SK-N-SH treated with all-trans-retinoic acid at 6 μM for 48 hours (cell line): ENCODE measurements at regions not wholly inside any gene's neighbourhood (a gene's known extent, or its start where the extent isn't known, plus 50 kb on each side); places are given as distances from the start of the nearest gene placed in this dataset.

Experiments used
- ATAC-seq: fragments of 200-7000 bp; cut with Tn5 transposase; 3 replicates; pipeline ENCODE4 v1.9.1; 2020; ENCODE audit warnings: mild to moderate bottlenecking, moderate library complexity
- ARNTL ChIP-seq: fragments of 450-650 bp; formaldehyde crosslinking; IDR thresholded peaks from 2 replicates; pipeline ENCODE4 v1.5.0; 2020; ENCODE audit warnings: low read depth, mild to moderate bottlenecking, moderate library complexity, borderline replicate concordance
- BACH2 ChIP-seq: fragments of 250-450 bp; sonication (Bioruptor Pico); IDR thresholded peaks from 2 replicates; pipeline ENCODE4 v1.9.0; 2021; ENCODE audit warnings: mild to moderate bottlenecking, borderline replicate concordance
- CREB5 ChIP-seq: fragments of 250-450 bp; sonication (Bioruptor Pico); IDR thresholded peaks from 2 replicates; pipeline ENCODE4 v1.5.1; 2020; ENCODE audit warnings: low read depth, mild to moderate bottlenecking, moderate library complexity
- CSDC2 ChIP-seq: fragments of 250-450 bp; sonication (Bioruptor Pico); IDR thresholded peaks from 2 replicates; pipeline ENCODE4 v1.5.0; 2020; ENCODE audit warnings: mild to moderate bottlenecking, moderate library complexity
- CSRNP3 ChIP-seq: fragments of 250-450 bp; sonication (Bioruptor Pico); IDR thresholded peaks from 2 replicates; pipeline ENCODE4 v1.5.1; 2021; ENCODE audit warnings: mild to moderate bottlenecking, moderate library complexity
- ESRRG ChIP-seq: fragments of 250-450 bp; sonication (Bioruptor Pico); IDR thresholded peaks from 2 replicates; pipeline ENCODE4 v1.6.1; 2021; ENCODE audit warnings: mild to moderate bottlenecking
- GLIS3 ChIP-seq: fragments of 250-450 bp; sonication (Bioruptor Pico); IDR thresholded peaks from 2 replicates; pipeline ENCODE4 v1.5.0; 2020; ENCODE audit warnings: mild to moderate bottlenecking, moderate library complexity
- ISL1 ChIP-seq: fragments of 250-450 bp; sonication (Bioruptor Pico); IDR thresholded peaks from 2 replicates; pipeline ENCODE4 v2.1.2; 2022; ENCODE audit warnings: mild to moderate bottlenecking, moderate library complexity
- OSR1 ChIP-seq: fragments of 250-450 bp; sonication (Bioruptor Pico); IDR thresholded peaks from 2 replicates; pipeline ENCODE4 v1.8.0; 2022; ENCODE audit warnings: moderate library complexity, mild to moderate bottlenecking, inconsistent platforms
- PATZ1 ChIP-seq: fragments of 250-450 bp; sonication (Bioruptor Pico); IDR thresholded peaks from 2 replicates; pipeline ENCODE4 v1.8.0; 2020; ENCODE audit warnings: mild to moderate bottlenecking, moderate library complexity, borderline replicate concordance
- POU6F1 ChIP-seq: fragments of 250-450 bp; sonication (Bioruptor Pico); IDR thresholded peaks from 2 replicates; pipeline ENCODE4 v1.8.0; 2021; ENCODE audit warnings: low read depth, mild to moderate bottlenecking, moderate library complexity, borderline replicate concordance
- PPARA ChIP-seq: fragments of 250-450 bp; sonication (Bioruptor Pico); IDR thresholded peaks from 2 replicates; pipeline ENCODE4 v1.5.0; 2020; ENCODE audit warnings: mild to moderate bottlenecking, borderline replicate concordance
- RARB ChIP-seq: fragments of 250-450 bp; sonication (Bioruptor Pico); IDR thresholded peaks from 2 replicates; pipeline ENCODE4 v1.8.0; 2021; ENCODE audit warnings: mild to moderate bottlenecking, moderate library complexity
- SNAI2 ChIP-seq: fragments of 250-450 bp; sonication (Bioruptor Pico); IDR thresholded peaks from 2 replicates; pipeline ENCODE4 v1.5.0; 2020; ENCODE audit warnings: mild to moderate bottlenecking, moderate library complexity
- TCF4 ChIP-seq: fragments of 250-450 bp; sonication (Bioruptor Pico); IDR thresholded peaks from 2 replicates; pipeline ENCODE4 v1.8.0; 2021; ENCODE audit warnings: mild to moderate bottlenecking, moderate library complexity, borderline replicate concordance
- TOX ChIP-seq: fragments of 250-450 bp; sonication (Bioruptor Pico); IDR thresholded peaks from 2 replicates; pipeline ENCODE4 v1.8.0; 2021; ENCODE audit warnings: mild to moderate bottlenecking, moderate library complexity, borderline replicate concordance
- TSHZ2 ChIP-seq: fragments of 250-450 bp; sonication (Bioruptor Pico); IDR thresholded peaks from 2 replicates; pipeline ENCODE4 v1.5.0; 2020; ENCODE audit warnings: mild to moderate bottlenecking, moderate library complexity
- ZC3H10 ChIP-seq: fragments of 250-450 bp; sonication (Bioruptor Pico); IDR thresholded peaks from 2 replicates; pipeline ENCODE4 v1.5.1; 2021; ENCODE audit warnings: mild to moderate bottlenecking, moderate library complexity
- ZFP3 ChIP-seq: fragments of 250-450 bp; sonication (Bioruptor Pico); IDR thresholded peaks from 2 replicates; pipeline ENCODE4 v1.5.0; 2020; ENCODE audit warnings: mild to moderate bottlenecking, moderate library complexity
- ZFP30 ChIP-seq: fragments of 450-650 bp; formaldehyde crosslinking; IDR thresholded peaks from 2 replicates; pipeline ENCODE4 v1.5.0; 2022; ENCODE audit warnings: mild to moderate bottlenecking, moderate library complexity
- ZNF565 ChIP-seq: fragments of 450-650 bp; formaldehyde crosslinking; conservative IDR thresholded peaks from 2 replicates; pipeline ENCODE4 v1.5.0; 2020; ENCODE audit warnings: low read depth, mild to moderate bottlenecking, moderate library complexity
- ZNF70 ChIP-seq: fragments of 450-650 bp; formaldehyde crosslinking; IDR thresholded peaks from 2 replicates; pipeline ENCODE4 v1.5.0; 2020; ENCODE audit warnings: mild to moderate bottlenecking, moderate library complexity
- ZNF8 ChIP-seq: fragments of 450-650 bp; formaldehyde crosslinking; IDR thresholded peaks from 2 replicates; pipeline ENCODE4 v1.5.0; 2020; ENCODE audit warnings: mild to moderate bottlenecking, moderate library complexity

GRCh38 chrX:39965051-39965573, 132.6 kb downstream of the BCOR start:
- TF ChIP-seq ZFP3 (CRISPR knock-in tag): no peak
- no peak for TF ChIP-seq PPARA (CRISPR knock-in tag)
- no peak for TF ChIP-seq TOX (CRISPR knock-in tag)
- TF ChIP-seq SNAI2 (CRISPR knock-in tag): no peak
- TF ChIP-seq GLIS3: no peak
- no peak for TF ChIP-seq ZNF70 (CRISPR knock-in tag)
- TF ChIP-seq BACH2: no peak
- no peak for TF ChIP-seq ZNF565
- TF ChIP-seq OSR1 (CRISPR knock-in tag): no peak
- TF ChIP-seq ZC3H10 (CRISPR knock-in tag): no peak
- no peak for TF ChIP-seq ZFP30 (CRISPR knock-in tag)
- no peak for TF ChIP-seq ESRRG (CRISPR knock-in tag)
- no peak for TF ChIP-seq ISL1 (CRISPR knock-in tag)
- TF ChIP-seq CREB5 (CRISPR knock-in tag): no peak
- TF ChIP-seq RARB: no peak
- ATAC-seq: no peak

GRCh38 chrX:39966176-39966575, 131.6 kb downstream of the BCOR start:
- TF ChIP-seq ZNF70 (CRISPR knock-in tag) (no peak), ZFP30 (CRISPR knock-in tag) (no peak), ZNF8 (CRISPR knock-in tag) (no peak), RARB (no peak), TOX (CRISPR knock-in tag) (no peak), TSHZ2 (CRISPR knock-in tag) (no peak), CSDC2 (CRISPR knock-in tag) (no peak), ZC3H10 (CRISPR knock-in tag) (no peak)

GRCh38 chrX:39967348-39967747, 130.4 kb downstream of the BCOR start:
- no peak for ATAC-seq
- TF ChIP-seq ESRRG (CRISPR knock-in tag) (no peak), CSRNP3 (CRISPR knock-in tag) (no peak), CREB5 (CRISPR knock-in tag) (no peak), ZNF70 (CRISPR knock-in tag) (no peak), POU6F1 (CRISPR knock-in tag) (no peak), CSDC2 (CRISPR knock-in tag) (no peak), TSHZ2 (CRISPR knock-in tag) (no peak), ZNF565 (no peak), ZC3H10 (CRISPR knock-in tag) (no peak), RARB (no peak), ISL1 (CRISPR knock-in tag) (no peak), BACH2 (no peak), ZNF8 (CRISPR knock-in tag) (no peak), ZFP3 (CRISPR knock-in tag) (no peak), TCF4 (CRISPR knock-in tag) (no peak), PPARA (CRISPR knock-in tag) (no peak), PATZ1 (CRISPR knock-in tag) (no peak), ARNTL (CRISPR knock-in tag) (no peak), SNAI2 (CRISPR knock-in tag) (no peak)

More at GRCh38 chrX:39966176-39966575, 131.6 kb downstream of the BCOR start:
- no peak for ATAC-seq
